GM12878 (cell line): ENCODE measurements at regions not wholly inside any gene's neighbourhood (a gene's known extent, or its start where the extent isn't known, plus 50 kb on each side); places are given as distances from the start of the nearest gene placed in this dataset.
A peak's percentile ranks its signal among the peaks of the same experiment; 100 is the strongest.

Source experiments
- ATAC-seq: fragments of 200-7000 bp; cut with Tn5 transposase; 3 replicates; pipeline ENCODE4 v1.9.1; 2020; ENCODE audit warnings: mild to moderate bottlenecking, moderate library complexity
- BruUV-seq: library from RNA; stranded (reverse); fragments of 400-500 nt; replicated peaks from 2 replicates; lab custom pipeline; 2021; lab: Mats Ljungman, UMichigan
- CTCF ChIA-PET: fragments of 300-600 bp; sonication (Branson Sonifier 250); formaldehyde crosslinking; extraction: SDS; loops from one replicate; lab custom pipeline; 2021; ENCODE audit warnings: inconsistent platforms; lab: Yijun Ruan, JAX
- POLR2A ChIA-PET: fragments of 350-600 bp; formaldehyde crosslinking; extraction: SDS; loops from one replicate; lab custom pipeline; 2021; ENCODE audit warnings: inconsistent platforms; lab: Charles Lee
- RAD21 ChIA-PET: fragments of 300-600 bp; sonication (Branson Sonifier 250); formaldehyde crosslinking; loops from one replicate; lab custom pipeline; 2023; ENCODE audit warnings: antibody characterized with exemption; ENCODE audit not compliant: unreplicated experiment; lab: Charles Lee
- SMC1A ChIA-PET: fragments of 300-600 bp; sonication (Branson Sonifier 250); formaldehyde crosslinking; loops from one replicate; lab custom pipeline; 2023; ENCODE audit not compliant: unreplicated experiment, uncharacterized antibody; lab: Charles Lee
- DNase-seq: peaks from one replicate; pipeline ENCODE4 v3.0.0-alpha.2; 2011; ENCODE audit warnings: low read depth, low spot score
- FAIRE-seq: peaks from 3 replicates; lab custom pipeline; 2011; peaks lifted over from hg19 to GRCh38; lab: Jason Lieb, UNC
- H2AFZ ChIP-seq: 2 replicates; pipeline ENCODE4 v1.6.0; 2011; ENCODE audit warnings: low read depth, low read length, control low read depth; ENCODE audit not compliant: control insufficient read depth
- H3K27ac ChIP-seq: 2 replicates; pipeline ENCODE4 v1.5.1; 2011; ENCODE audit warnings: control low read depth; ENCODE audit not compliant: control insufficient read depth, insufficient read depth
- H3K27me3 ChIP-seq, 2 experiments: replicated peaks in 1 of 2; 2 replicates each; pipeline versions ENCODE4 v1.6.0 to v1.6.1; 2011; ENCODE audit warnings: low read length in 1 of 2; ENCODE audit not compliant: control insufficient read depth in 2 of 2, insufficient read depth in 2 of 2
- H3K36me3 ChIP-seq, 2 experiments: 2 replicates each; pipeline ENCODE4 v1.5.1; 2011; ENCODE audit warnings: low read length in 1 of 2; ENCODE audit not compliant: control insufficient read depth in 2 of 2, insufficient read depth in 2 of 2
- H3K4me1 ChIP-seq: 2 replicates; pipeline ENCODE4 v1.6.1; 2011; ENCODE audit warnings: mild to moderate bottlenecking, low read length, moderate library complexity, mixed read lengths; ENCODE audit not compliant: control insufficient read depth, insufficient read depth
- H3K4me2 ChIP-seq: 2 replicates; pipeline ENCODE4 v1.6.0; 2011; ENCODE audit warnings: control low read depth; ENCODE audit not compliant: control insufficient read depth, insufficient read depth
- H3K4me3 ChIP-seq: fragments of 200-600 bp; sonication (generic); 2 replicates; pipeline ENCODE4 v1.5.1; 2016
- H3K79me2 ChIP-seq: 2 replicates; pipeline ENCODE4 v1.6.0; 2011; ENCODE audit warnings: low read length; ENCODE audit not compliant: control insufficient read depth, insufficient read depth
- H3K9ac ChIP-seq: 2 replicates; pipeline ENCODE4 v1.8.0; 2011; ENCODE audit warnings: low read length, control low read depth, mixed read lengths; ENCODE audit not compliant: control insufficient read depth, insufficient read depth
- H3K9me3 ChIP-seq: replicated peaks from 3 replicates; pipeline ENCODE4 v1.5.1; 2011; ENCODE audit warnings: mild to moderate bottlenecking, low read length; ENCODE audit not compliant: control insufficient read depth, insufficient read depth
- H4K20me1 ChIP-seq: 2 replicates; pipeline ENCODE4 v1.6.0; 2011; ENCODE audit not compliant: control insufficient read depth, insufficient read depth
- DPF2 ChIP-seq: fragments of 450-650 bp; IDR thresholded peaks from 2 replicates; pipeline ENCODE4 v1.6.1; 2017; ENCODE audit warnings: mild to moderate bottlenecking
- EGR1 ChIP-seq, 2 experiments: IDR thresholded peaks; 1 replicate in 1 of 2; 2 replicates in 1 of 2; pipeline ENCODE4 v1.6.1; 2011 to 2012; ENCODE audit warnings: low read depth in 2 of 2, low read length in 2 of 2, borderline replicate concordance in 1 of 2, mild to moderate bottlenecking in 1 of 2, moderate library complexity in 1 of 2
- JUND ChIP-seq: IDR thresholded peaks from 2 replicates; pipeline ENCODE4 v1.6.1; 2012; ENCODE audit warnings: low read depth, mild to moderate bottlenecking, low read length, improper control_type of control experiment, moderate library complexity
- NRF1 ChIP-seq: conservative IDR thresholded peaks from 2 replicates; pipeline ENCODE4 v1.6.1; 2011; ENCODE audit warnings: mild to moderate bottlenecking, low read depth, low read length, improper control_type of control experiment
- SMAD1 ChIP-seq: fragments of 450-650 bp; IDR thresholded peaks from 2 replicates; pipeline ENCODE4 v1.6.1; 2018; ENCODE audit warnings: mild to moderate bottlenecking, low read depth; ENCODE audit not compliant: partially characterized antibody
- STAT1 ChIP-seq: fragments of 450-650 bp; conservative IDR thresholded peaks from 2 replicates; pipeline ENCODE4 v1.6.1; 2014; ENCODE audit warnings: antibody characterized with exemption, mild to moderate bottlenecking
- WGBS: methylation state at CpG from one replicate; pipeline ENCODE4 v1.1.6; 2016; ENCODE audit warnings: low lambda C conversion rate; ENCODE audit not compliant: insufficient replicate concordance, insufficient coverage; ENCODE audit errors: missing lambda C conversion rate; 5-methylcytosine and 5-hydroxymethylcytosine counted together
- in situ Hi-C: fragments of 300-500 bp; cut with MboI; formaldehyde crosslinking; loops from 9 replicates; pipeline ENCODE4 v1.14.3; 2018; ENCODE audit warnings: mixed read lengths
- intact Hi-C: fragments of 100-400 bp; cut with micrococcal nuclease; formaldehyde crosslinking; loops from one replicate; pipeline ENCODE4 v1.14.2; 2022; ENCODE audit not compliant: unreplicated experiment

- WGBS = 71% methylated on average over 2 of the region's 2 CpGs
- no peaks in the 10 kb centered on the region for H3K36me3 ChIP-seq
- ChIA-PET POLR2A (no interaction called here), CTCF (interaction anchor here (1.0 kb wide), 1 partner anchor 49 kb away, joined by 3 read pairs; no protein-coding TSS in a partner anchor), SMC1A (interaction anchor here (1.5 kb wide), 1 partner anchor 53 kb away, joined by 3 read pairs; no protein-coding TSS in a partner anchor), RAD21 (no interaction called here)
- H3K9ac ChIP-seq = no peak overlapping the region
- BruUV-seq = no TSS peak
- H3K4me2 ChIP-seq = no peak overlapping the region
- in situ Hi-C loops = no loop called here
- no peak for DNase-seq
- no peaks in the 10 kb centered on the region for H3K27me3 ChIP-seq
- TF ChIP-seq JUND (no peak), SMAD1 (no peak), STAT1 (no peak), DPF2 (no peak), NRF1 (no peak), EGR1 (IDR thresholded peaks at IDR 0.05; ENCODE audit: borderline replicate concordance in 1 of 2, low read depth in 2 of 2, low read length in 2 of 2) (no peak)
- FAIRE-seq = no peak
- H3K4me3 ChIP-seq = no peak overlapping the region
- peak; percentile 38 for ATAC-seq
- H3K27ac ChIP-seq = no peak overlapping the region
- intact Hi-C loops = no loop called here
- H4K20me1 ChIP-seq = no peaks in the 10 kb centered on the region
- H3K9me3 ChIP-seq = no peaks in the 10 kb centered on the region
- peaks cover 10% of the 10 kb centered on the region for H3K4me1 ChIP-seq
- H3K79me2 ChIP-seq = peaks cover 2% of the 10 kb centered on the region; the same call in 1 of the 2 replicates
- H2AFZ ChIP-seq = no peak overlapping the region
Observed at GRCh38 chr11:17156283-17156682, 51.5 kb downstream of the PIK3C2A start.
